Upper lobe of left lung (tissue), 4 donors: ENCODE measurements at regions not wholly inside any gene's neighbourhood (a gene's known extent, or its start where the extent isn't known, plus 50 kb on each side); places are given as distances from the start of the nearest gene placed in this dataset.

ENCODE experiments used
- CTCF ChIP-seq, 6 experiments: fragments of 450-650 bp in 4 of 6; fragments of 200-600 bp in 2 of 6; sonication (generic) in 2 of 6; IDR thresholded peaks; one replicate each; pipeline ENCODE4 v1.5.1; 2016 to 2019; ENCODE audit warnings: antibody characterized with exemption in 6 of 6
- EP300 ChIP-seq, 4 donors: sonication (generic); formaldehyde crosslinking; IDR thresholded peaks; one replicate each; pipeline ENCODE4 v1.5.1; 2017; ENCODE audit warnings: antibody characterized with exemption in 4 of 4, control low read depth in 2 of 4
- POLR2A ChIP-seq, 4 donors: fragments of 450-650 bp; IDR thresholded peaks; one replicate each; pipeline ENCODE4 v1.5.1; 2016 to 2017; ENCODE audit warnings: antibody characterized with exemption in 4 of 4, mild to moderate bottlenecking in 2 of 4

GRCh38 chr10:65396997-65397396, 1528.8 kb upstream of the LRRTM3 start:
- TF ChIP-seq POLR2A (IDR thresholded peaks at IDR 0.05) (no peak), CTCF (IDR thresholded peaks at IDR 0.05) (no peak), EP300 (IDR thresholded peaks at IDR 0.05) (no peak)
